Upper lobe of right lung (tissue), 1 donor: ENCODE measurements at regions not wholly inside any gene's neighbourhood (a gene's known extent, or its start where the extent isn't known, plus 50 kb on each side); places are given as distances from the start of the nearest gene placed in this dataset.

ENCODE experiments used
- ATAC-seq: fragments of 200-7000 bp; cut with Tn5 transposase; one replicate; pipeline ENCODE4 v1.9.1; 2020; ENCODE audit warnings: mild to moderate bottlenecking, moderate library complexity
- DNase-seq: peaks from one replicate; pipeline ENCODE4 v3.0.0-alpha.2; 2020
- H3K27ac ChIP-seq: fragments of 200-600 bp; one replicate; pipeline ENCODE4 v1.8.0; 2022
- H3K27me3 ChIP-seq: fragments of 200-600 bp; one replicate; pipeline ENCODE4 v1.8.0; 2022; ENCODE audit warnings: mild to moderate bottlenecking
- H3K36me3 ChIP-seq: fragments of 200-600 bp; one replicate; pipeline ENCODE4 v1.8.0; 2022
- H3K4me1 ChIP-seq: fragments of 200-600 bp; one replicate; pipeline ENCODE4 v1.8.0; 2022
- H3K4me3 ChIP-seq: fragments of 200-600 bp; one replicate; pipeline ENCODE4 v1.8.0; 2022; ENCODE audit warnings: mild to moderate bottlenecking
- H3K9me3 ChIP-seq: fragments of 200-600 bp; one replicate; pipeline ENCODE4 v1.8.0; 2022
- CTCF ChIP-seq: fragments of 200-600 bp; IDR thresholded peaks from one replicate; pipeline ENCODE4 v1.8.0; 2022; ENCODE audit warnings: antibody characterized with exemption
- intact Hi-C: fragments of 100-400 bp; cut with DNase I; formaldehyde crosslinking; loops from one replicate; pipeline ENCODE4 v1.11.0; 2022
- donor health status: DM: no; HTN: yes; CAD: no; lungs with severe emphysema.

DNA sequence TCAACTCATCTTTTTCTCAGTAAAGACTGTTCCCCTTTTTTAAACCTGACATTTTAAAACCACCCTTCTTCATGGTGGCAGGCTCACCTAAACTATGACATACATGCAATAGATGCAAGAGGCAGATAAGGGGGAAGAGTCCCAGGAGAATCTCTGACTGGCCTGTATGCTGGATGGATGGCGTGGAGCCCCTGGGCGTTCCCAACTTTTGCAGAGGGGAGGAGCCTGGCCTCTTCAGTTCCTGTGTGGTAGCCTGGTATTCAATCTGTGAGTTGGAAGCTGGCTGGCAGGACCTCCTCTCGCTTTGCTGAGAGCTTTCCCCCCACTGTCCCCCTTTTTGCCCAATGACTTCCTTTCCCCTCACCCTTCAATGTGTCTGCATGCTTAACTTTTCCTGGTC lies 217.6 kb upstream of the CA10 start:
- Histone ChIP-seq H3K4me1 (no peaks in the 10 kb centered on the region), H3K27ac (no peak overlapping the region), H3K36me3 (no peaks in the 10 kb centered on the region), H3K27me3 (no peaks in the 10 kb centered on the region), H3K4me3 (no peak overlapping the region), H3K9me3 (no peaks in the 10 kb centered on the region)
- intact Hi-C loops, result no loop called here
- DNase-seq, result no peak
- ATAC-seq, result no peak
- TF ChIP-seq CTCF, result no peak

DNA sequence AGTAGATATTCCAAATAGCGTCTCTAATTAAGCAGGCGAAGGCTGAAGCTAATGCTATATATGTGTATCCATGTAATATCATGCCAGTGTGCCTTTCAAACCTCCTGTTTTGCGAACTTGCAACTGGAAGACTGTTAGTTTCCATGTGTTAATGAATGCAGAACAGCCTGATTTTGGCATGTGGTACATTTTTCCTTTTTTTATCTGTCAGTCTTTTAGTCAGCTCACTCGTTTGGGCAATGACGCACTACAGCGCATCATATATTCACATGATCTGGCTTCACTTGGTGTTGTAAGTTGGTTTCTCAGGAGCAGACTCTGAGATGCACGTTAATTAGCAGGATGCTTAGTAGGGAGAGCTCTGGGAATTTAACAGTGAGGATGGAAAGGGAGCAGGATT lies 210.4 kb upstream of the CA10 start:
- no peaks in the 10 kb centered on the region for H3K4me1 ChIP-seq
- no peaks in the 10 kb centered on the region for H3K27me3 ChIP-seq
- no peak for ATAC-seq
- H3K36me3 ChIP-seq, result no peaks in the 10 kb centered on the region
- no peak for DNase-seq
- no peak overlapping the region for H3K27ac ChIP-seq
- no peak for TF ChIP-seq CTCF
- intact Hi-C loops, result no loop called here
- H3K4me3 ChIP-seq, result no peak overlapping the region
- H3K9me3 ChIP-seq, result no peaks in the 10 kb centered on the region

DNA sequence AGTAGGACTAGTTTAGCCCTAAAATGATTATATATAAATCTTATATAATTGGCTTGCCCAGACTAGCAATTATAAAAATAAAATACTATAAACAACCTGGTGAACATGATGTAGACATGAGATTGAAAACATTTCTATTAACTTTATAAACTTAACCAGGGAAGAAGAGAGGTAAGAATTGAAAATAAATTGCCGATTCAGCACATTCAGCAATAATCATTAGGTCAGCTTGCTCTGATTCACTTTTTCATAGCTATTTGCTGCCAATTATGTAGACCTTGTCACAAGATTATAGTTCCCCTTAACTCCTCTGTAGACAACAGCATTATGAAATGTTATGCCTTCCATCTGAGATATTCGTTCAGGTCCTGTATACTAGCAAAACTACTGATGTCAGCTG lies 199.3 kb upstream of the CA10 start:
- Histone ChIP-seq H3K27ac (no peak overlapping the region), H3K27me3 (no peaks in the 10 kb centered on the region), H3K4me3 (no peak overlapping the region), H3K4me1 (no peaks in the 10 kb centered on the region), H3K36me3 (no peaks in the 10 kb centered on the region), H3K9me3 (no peaks in the 10 kb centered on the region)
- no peak for TF ChIP-seq CTCF
- ATAC-seq (no peak), DNase-seq (no peak)
- intact Hi-C loops, result no loop called here

- no peak overlapping the region for H3K27ac ChIP-seq
- DNase-seq (no peak), ATAC-seq (no peak)
- intact Hi-C loops, result no loop called here
- no peaks in the 10 kb centered on the region for H3K36me3 ChIP-seq
- TF ChIP-seq CTCF, result no peak
- no peaks in the 10 kb centered on the region for H3K27me3 ChIP-seq
- no peaks in the 10 kb centered on the region for H3K9me3 ChIP-seq
- no peaks in the 10 kb centered on the region for H3K4me1 ChIP-seq
- H3K4me3 ChIP-seq, result no peak overlapping the region
Measured at GRCh38 chr17:52336796-52337195, 178.3 kb upstream of the CA10 start.

DNA sequence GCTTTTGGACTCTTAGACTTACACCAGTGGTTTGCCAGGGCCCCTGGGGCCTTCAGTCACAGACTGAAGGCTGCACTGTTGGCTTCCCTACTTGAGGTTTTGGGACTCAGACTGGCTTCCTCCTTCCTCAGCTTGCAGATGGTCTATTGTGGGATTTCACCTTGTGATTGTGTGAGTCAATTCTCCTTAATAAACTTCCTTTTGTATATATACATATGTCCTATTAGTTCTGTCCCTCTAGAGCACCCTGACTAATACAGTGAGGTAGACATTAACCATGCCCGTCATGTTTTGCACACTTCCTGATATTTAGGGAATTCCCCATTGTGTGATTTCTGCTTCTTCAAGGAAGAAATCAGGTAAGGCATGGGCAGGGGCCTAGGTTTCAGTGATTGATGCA lies 147.8 kb upstream of the CA10 start:
- H3K4me3 ChIP-seq, result no peak overlapping the region
- no peak overlapping the region for H3K27ac ChIP-seq
- no peaks in the 10 kb centered on the region for H3K27me3 ChIP-seq
- no peaks in the 10 kb centered on the region for H3K36me3 ChIP-seq
- no peak for TF ChIP-seq CTCF
- no peaks in the 10 kb centered on the region for H3K4me1 ChIP-seq
- DNase-seq (no peak), ATAC-seq (no peak)
- intact Hi-C loops, result no loop called here
- no peaks in the 10 kb centered on the region for H3K9me3 ChIP-seq

- Histone ChIP-seq H3K4me1 (no peaks in the 10 kb centered on the region), H3K9me3 (no peaks in the 10 kb centered on the region), H3K27ac (no peak overlapping the region), H3K4me3 (no peak overlapping the region), H3K36me3 (no peaks in the 10 kb centered on the region), H3K27me3 (no peaks in the 10 kb centered on the region)
- ATAC-seq (no peak), DNase-seq (no peak)
- no peak for TF ChIP-seq CTCF
- intact Hi-C loops, result no loop called here
Measured at GRCh38 chr17:52298881-52299280, 140.4 kb upstream of the CA10 start.
